Activated CD8-positive, alpha-beta memory T cell treated with anti-CD3 and anti-CD28 coated beads for 36 hours (primary cell): ENCODE measurements at regions not wholly inside any gene's neighbourhood (a gene's known extent, or its start where the extent isn't known, plus 50 kb on each side); places are given as distances from the start of the nearest gene placed in this dataset.
"Not testable (repeated sequence)": the region's sequence is repeated elsewhere in the genome, so short reads cannot be mapped to it uniquely, and the experiment has no call there.

Experiments
- CTCF ChIA-PET: fragments of 350-600 bp; sonication (Branson Sonifier 250); formaldehyde crosslinking; loops from one replicate; lab custom pipeline; 2021; ENCODE audit warnings: antibody characterized with exemption; lab: Charles Lee
- POLR2A ChIA-PET: fragments of 350-600 bp; sonication (Branson Sonifier 250); formaldehyde crosslinking; loops from one replicate; lab custom pipeline; 2021; ENCODE audit warnings: antibody characterized with exemption; lab: Charles Lee

- ChIA-PET CTCF (no interaction called here), POLR2A (no interaction called here)
These were observed 324.3 kb upstream of the SEMA6A start for GRCh38 chr5:116898917-116899316.

GRCh38 chr5:116897291-116897690 lies 322.7 kb upstream of the SEMA6A start:
- CTCF ChIA-PET, result no interaction called here
- POLR2A ChIA-PET, result no interaction called here

- POLR2A ChIA-PET, result no interaction called here
- CTCF ChIA-PET, result no interaction called here
These were observed 321.4 kb upstream of the SEMA6A start for GRCh38 chr5:116896001-116896400.

- CTCF ChIA-PET, result no interaction called here
- POLR2A ChIA-PET, result no interaction called here
These were observed 318.4 kb upstream of the SEMA6A start for GRCh38 chr5:116892993-116893392.

- CTCF ChIA-PET, result no interaction called here
- POLR2A ChIA-PET, result no interaction called here
These were observed 312.5 kb upstream of the SEMA6A start for GRCh38 chr5:116887104-116887503.

GRCh38 chr5:116885825-116886224 lies 311.2 kb upstream of the SEMA6A start:
- ChIA-PET POLR2A (no interaction called here), CTCF (no interaction called here)

GRCh38 chr5:116883875-116884274 lies 309.3 kb upstream of the SEMA6A start:
- POLR2A ChIA-PET, result no interaction called here
- CTCF ChIA-PET, result no interaction called here

- POLR2A ChIA-PET, result no interaction called here
- CTCF ChIA-PET, result no interaction called here
These were observed 307.4 kb upstream of the SEMA6A start for GRCh38 chr5:116881921-116882531.

GRCh38 chr5:116880601-116881000 lies 306.0 kb upstream of the SEMA6A start:
- CTCF ChIA-PET, result no interaction called here
- POLR2A ChIA-PET, result no interaction called here

GRCh38 chr5:116880150-116880549 lies 305.5 kb upstream of the SEMA6A start:
- ChIA-PET POLR2A (no interaction called here), CTCF (no interaction called here)

- ChIA-PET POLR2A (no interaction called here), CTCF (no interaction called here)
These were observed 301.7 kb upstream of the SEMA6A start for GRCh38 chr5:116876240-116876840.

GRCh38 chr5:116872986-116873385 lies 298.4 kb upstream of the SEMA6A start:
- CTCF ChIA-PET, result no interaction called here
- POLR2A ChIA-PET, result no interaction called here

- ChIA-PET CTCF (no interaction called here), POLR2A (no interaction called here)
These were observed 297.9 kb upstream of the SEMA6A start for GRCh38 chr5:116872486-116872885.

- POLR2A ChIA-PET, CTCF ChIA-PET: not testable (repeated sequence)
These were observed 293.2 kb upstream of the SEMA6A start for GRCh38 chr5:116867825-116868224.

- POLR2A ChIA-PET, result no interaction called here
These were observed 291.0 kb upstream of the SEMA6A start for GRCh38 chr5:116865651-116866050.

GRCh38 chr5:116864838-116865190 lies 290.2 kb upstream of the SEMA6A start:
- CTCF ChIA-PET, result no interaction called here
- POLR2A ChIA-PET, result no interaction called here

More at GRCh38 chr5:116865651-116866050, 291.0 kb upstream of the SEMA6A start:
- CTCF ChIA-PET, result no interaction called here

GRCh38 chr5:116864157-116864837 lies 289.7 kb upstream of the SEMA6A start:
- CTCF ChIA-PET, result no interaction called here

GRCh38 chr5:116862632-116863455 lies 288.2 kb upstream of the SEMA6A start:
- POLR2A ChIA-PET, result no interaction called here
- CTCF ChIA-PET, result no interaction called here

More at GRCh38 chr5:116864157-116864837, 289.7 kb upstream of the SEMA6A start:
- POLR2A ChIA-PET, result no interaction called here

- ChIA-PET POLR2A (no interaction called here), CTCF (interaction anchor here (1.0 kb wide), 1 partner anchor 8 kb away, joined by 6 read pairs; no protein-coding TSS in a partner anchor)
These were observed 287.0 kb upstream of the SEMA6A start for GRCh38 chr5:116861666-116862065.

- CTCF ChIA-PET, result interaction anchor here (1.0 kb wide), 1 partner anchor 7 kb away, joined by 6 read pairs; no protein-coding TSS in a partner anchor
- POLR2A ChIA-PET, result no interaction called here
These were observed 286.5 kb upstream of the SEMA6A start for GRCh38 chr5:116861097-116861496.
